ENCODE measurements at regions not wholly inside any gene's neighbourhood (a gene's known extent, or its start where the extent isn't known, plus 50 kb on each side); places are given as distances from the start of the nearest gene placed in this dataset.
"Not testable (repeated sequence)": the region's sequence is repeated elsewhere in the genome, so short reads cannot be mapped to it uniquely, and the experiment has no call there.

DNA sequence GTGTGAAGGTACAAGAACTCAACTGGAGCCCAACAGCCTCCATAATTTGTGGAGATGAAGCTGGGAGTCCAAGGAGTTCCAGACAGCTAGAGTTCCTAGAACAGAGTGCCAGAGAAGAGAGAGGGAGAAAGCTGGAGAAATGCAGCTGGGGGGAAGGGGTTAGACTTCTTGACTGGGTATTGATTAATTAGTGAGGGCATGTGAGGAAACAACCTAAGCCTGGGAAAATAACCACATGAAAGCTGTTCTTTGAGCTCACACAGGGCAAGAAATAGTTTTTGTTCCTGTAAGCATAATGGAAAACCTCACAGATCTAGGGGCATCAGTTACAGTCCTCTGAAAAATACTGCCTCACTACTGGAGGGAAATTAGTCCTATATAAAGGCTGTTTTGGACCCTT is 230.5 kb upstream of the FKBP1C start:
- H3K36me3 ChIP-seq (ENCODE audit: insufficient read depth, low read length) = no peaks in the 10 kb centered on the region
- H3K4me3 ChIP-seq (ENCODE audit: low read length, poor library complexity, severe bottlenecking) = no peak overlapping the region
- no peaks in the 10 kb centered on the region for H3K9me2 ChIP-seq (replicated peaks; ENCODE audit: low read depth, low read length)
- no peaks in the 10 kb centered on the region for H3K4me1 ChIP-seq (ENCODE audit: insufficient read depth, low read length, poor library complexity, severe bottlenecking)
- no peaks in the 10 kb centered on the region for H3K79me2 ChIP-seq (ENCODE audit: insufficient read depth, low read length)
- H3K9me3 ChIP-seq (ENCODE audit: insufficient read depth, low read depth, low read length) = no peaks in the 10 kb centered on the region
- no peaks in the 10 kb centered on the region for H4K20me1 ChIP-seq (ENCODE audit: insufficient read depth, low read length, poor library complexity, severe bottlenecking)
- H2AFZ ChIP-seq (ENCODE audit: low read length) = no peak overlapping the region
- no peaks in the 10 kb centered on the region for H3K27me3 ChIP-seq (ENCODE audit: insufficient read depth, low read length, poor library complexity, severe bottlenecking)
- TF ChIP-seq EZH2phosphoT487 (IDR thresholded peaks at IDR 0.05; ENCODE audit: borderline replicate concordance) (no peak), CTCF (conservative IDR thresholded peaks at IDR 0.05; ENCODE audit: low read length) (no peak)
- no peak overlapping the region for H3K4me2 ChIP-seq (ENCODE audit: low read depth, low read length, poor library complexity, severe bottlenecking)
- H3F3A ChIP-seq (ENCODE audit: low read depth) = no peaks in the 10 kb centered on the region
- H3K9ac ChIP-seq (ENCODE audit: low read depth, low read length, poor library complexity, severe bottlenecking) = no peak overlapping the region

DNA sequence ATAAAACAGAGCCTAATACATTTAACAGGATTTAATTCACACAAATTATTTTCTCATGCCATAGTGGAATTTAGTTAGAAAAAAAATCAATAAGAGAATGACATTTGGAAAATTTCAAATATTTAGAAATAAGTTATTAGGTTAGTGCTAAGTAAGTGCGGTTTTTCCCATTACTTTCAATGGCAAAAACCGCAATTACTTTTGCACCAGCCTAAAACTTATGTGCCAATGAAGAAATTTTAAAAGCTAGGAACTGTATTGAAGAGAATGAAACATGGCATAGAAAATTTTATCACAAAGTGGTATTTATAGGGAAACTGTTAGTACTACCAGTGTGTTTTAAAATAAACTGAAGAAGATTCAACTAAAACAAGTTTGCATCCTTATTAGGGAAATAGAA is 228.3 kb upstream of the FKBP1C start:
- no peaks in the 10 kb centered on the region for H3F3A ChIP-seq (ENCODE audit: low read depth)

DNA sequence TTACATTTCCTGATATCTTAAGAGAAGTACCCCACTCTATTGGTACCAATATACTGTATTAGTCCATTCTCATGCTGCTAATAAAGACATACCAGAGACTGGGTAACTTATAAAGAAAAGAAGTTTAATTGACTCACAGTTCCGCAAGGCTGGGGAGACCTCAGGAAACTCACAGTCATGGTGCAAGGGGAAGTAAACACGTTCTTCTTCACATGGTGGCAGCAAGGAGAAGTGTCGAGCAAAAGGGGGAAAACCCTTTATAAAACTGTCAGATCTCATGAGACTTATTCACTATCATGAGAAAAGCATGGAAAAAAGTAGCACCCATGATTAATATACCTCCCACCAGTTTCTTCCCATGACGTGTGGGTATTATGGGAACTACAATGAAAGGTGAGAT is 219.6 kb upstream of the FKBP1C start:
- H3K27me3 ChIP-seq (ENCODE audit: insufficient read depth, low read length, poor library complexity, severe bottlenecking); H3K9me2 ChIP-seq (replicated peaks; ENCODE audit: low read depth, low read length); H3K36me3 ChIP-seq (ENCODE audit: insufficient read depth, low read length); H3F3A ChIP-seq (ENCODE audit: low read depth); H3K4me3 ChIP-seq (ENCODE audit: low read length, poor library complexity, severe bottlenecking); H3K4me1 ChIP-seq (ENCODE audit: insufficient read depth, low read length, poor library complexity, severe bottlenecking); H3K79me2 ChIP-seq (ENCODE audit: insufficient read depth, low read length); H3K9me3 ChIP-seq (ENCODE audit: insufficient read depth, low read depth, low read length); H2AFZ ChIP-seq (ENCODE audit: low read length); H4K20me1 ChIP-seq (ENCODE audit: insufficient read depth, low read length, poor library complexity, severe bottlenecking); H3K4me2 ChIP-seq (ENCODE audit: low read depth, low read length, poor library complexity, severe bottlenecking); H3K9ac ChIP-seq (ENCODE audit: low read depth, low read length, poor library complexity, severe bottlenecking): not testable (repeated sequence)

More for the DNA sequence above, 228.3 kb upstream of the FKBP1C start:
- H3K4me3 ChIP-seq (ENCODE audit: low read length, poor library complexity, severe bottlenecking) = no peak overlapping the region
- no peak overlapping the region for H3K4me2 ChIP-seq (ENCODE audit: low read depth, low read length, poor library complexity, severe bottlenecking)
- H2AFZ ChIP-seq (ENCODE audit: low read length) = no peak overlapping the region
- no peaks in the 10 kb centered on the region for H3K79me2 ChIP-seq (ENCODE audit: insufficient read depth, low read length)
- TF ChIP-seq EZH2phosphoT487 (IDR thresholded peaks at IDR 0.05; ENCODE audit: borderline replicate concordance) = no peak
- TF ChIP-seq CTCF (conservative IDR thresholded peaks at IDR 0.05; ENCODE audit: low read length) = no peak
- no peaks in the 10 kb centered on the region for H3K36me3 ChIP-seq (ENCODE audit: insufficient read depth, low read length)
- no peaks in the 10 kb centered on the region for H4K20me1 ChIP-seq (ENCODE audit: insufficient read depth, low read length, poor library complexity, severe bottlenecking)
- no peaks in the 10 kb centered on the region for H3K27me3 ChIP-seq (ENCODE audit: insufficient read depth, low read length, poor library complexity, severe bottlenecking)
- no peak overlapping the region for H3K9ac ChIP-seq (ENCODE audit: low read depth, low read length, poor library complexity, severe bottlenecking)
- H3K9me3 ChIP-seq (ENCODE audit: insufficient read depth, low read depth, low read length) = no peaks in the 10 kb centered on the region
- no peaks in the 10 kb centered on the region for H3K9me2 ChIP-seq (replicated peaks; ENCODE audit: low read depth, low read length)
- H3K4me1 ChIP-seq (ENCODE audit: insufficient read depth, low read length, poor library complexity, severe bottlenecking) = no peaks in the 10 kb centered on the region

GRCh38 chr6:62993951-62994350 is 217.3 kb upstream of the FKBP1C start:
- H3K9ac ChIP-seq (ENCODE audit: low read depth, low read length, poor library complexity, severe bottlenecking) = no peak overlapping the region
- no peak overlapping the region for H2AFZ ChIP-seq (ENCODE audit: low read length)
- no peaks in the 10 kb centered on the region for H3F3A ChIP-seq (ENCODE audit: low read depth)
- no peak overlapping the region for H3K4me2 ChIP-seq (ENCODE audit: low read depth, low read length, poor library complexity, severe bottlenecking)
- H3K36me3 ChIP-seq (ENCODE audit: insufficient read depth, low read length) = no peaks in the 10 kb centered on the region
- TF ChIP-seq CTCF (conservative IDR thresholded peaks at IDR 0.05; ENCODE audit: low read length) (no peak), EZH2phosphoT487 (IDR thresholded peaks at IDR 0.05; ENCODE audit: borderline replicate concordance) (no peak)
- H3K79me2 ChIP-seq (ENCODE audit: insufficient read depth, low read length) = no peaks in the 10 kb centered on the region
- no peaks in the 10 kb centered on the region for H3K9me3 ChIP-seq (ENCODE audit: insufficient read depth, low read depth, low read length)
- H3K4me1 ChIP-seq (ENCODE audit: insufficient read depth, low read length, poor library complexity, severe bottlenecking) = no peaks in the 10 kb centered on the region
- no peaks in the 10 kb centered on the region for H3K27me3 ChIP-seq (ENCODE audit: insufficient read depth, low read length, poor library complexity, severe bottlenecking)
- H3K9me2 ChIP-seq (replicated peaks; ENCODE audit: low read depth, low read length) = no peaks in the 10 kb centered on the region
- no peaks in the 10 kb centered on the region for H4K20me1 ChIP-seq (ENCODE audit: insufficient read depth, low read length, poor library complexity, severe bottlenecking)
- H3K4me3 ChIP-seq (ENCODE audit: low read length, poor library complexity, severe bottlenecking) = no peak overlapping the region
